ENCODE measurements at regions not wholly inside any gene's neighbourhood (a gene's known extent, or its start where the extent isn't known, plus 50 kb on each side); places are given as distances from the start of the nearest gene placed in this dataset.

- no peak for DNase-seq
These were observed 203.5 kb upstream of the HTR2A start for GRCh38 chr13:47100214-47100853.

GRCh38 chr13:47094734-47095434 lies 198.0 kb upstream of the HTR2A start:
- no peak for DNase-seq

- DNase-seq: no peak
These were observed 195.3 kb upstream of the HTR2A start for GRCh38 chr13:47092202-47092601.

GRCh38 chr13:47087841-47088240 lies 191.0 kb upstream of the HTR2A start:
- DNase-seq: no peak

- no peak for DNase-seq
These were observed 190.4 kb upstream of the HTR2A start for GRCh38 chr13:47087241-47087640.

- DNase-seq: no peak
These were observed 188.5 kb upstream of the HTR2A start for GRCh38 chr13:47085346-47085745.

- no peak for DNase-seq
These were observed 185.0 kb upstream of the HTR2A start for GRCh38 chr13:47081850-47082249.

GRCh38 chr13:47081246-47081645 lies 184.4 kb upstream of the HTR2A start:
- DNase-seq: no peak

GRCh38 chr13:47080621-47081020 lies 183.8 kb upstream of the HTR2A start:
- DNase-seq: no peak

- DNase-seq: no peak
These were observed 179.6 kb upstream of the HTR2A start for GRCh38 chr13:47076500-47076899.

- DNase-seq: no peak
These were observed 172.3 kb upstream of the HTR2A start for GRCh38 chr13:47069133-47069532.

GRCh38 chr13:47067306-47067705 lies 170.5 kb upstream of the HTR2A start:
- DNase-seq: no peak

- no peak for DNase-seq
These were observed 169.4 kb upstream of the HTR2A start for GRCh38 chr13:47066226-47066625.

- no peak for DNase-seq
These were observed 167.5 kb upstream of the HTR2A start for GRCh38 chr13:47064381-47064780.

- DNase-seq: no peak
These were observed 152.6 kb upstream of the HTR2A start for GRCh38 chr13:47049276-47049989.

- no peak for DNase-seq
These were observed 149.9 kb upstream of the HTR2A start for GRCh38 chr13:47046706-47047105.

- DNase-seq: no peak
These were observed 148.0 kb upstream of the HTR2A start for GRCh38 chr13:47044842-47045241.

- no peak for DNase-seq
These were observed 142.3 kb upstream of the HTR2A start for GRCh38 chr13:47039106-47039505.

GRCh38 chr13:47038188-47038587 lies 141.3 kb upstream of the HTR2A start:
- DNase-seq: no peak

- no peak for DNase-seq
These were observed 139.6 kb upstream of the HTR2A start for GRCh38 chr13:47036294-47037008.

GRCh38 chr13:47033216-47033615 lies 136.4 kb upstream of the HTR2A start:
- no peak for DNase-seq

- no peak for DNase-seq
These were observed 131.1 kb upstream of the HTR2A start for GRCh38 chr13:47027780-47028437.

All from CD4-positive, alpha-beta T cell treated with Interleukin-4 for 1 hour (primary cell).